NB4 (cell line): ENCODE measurements at regions not wholly inside any gene's neighbourhood (a gene's known extent, or its start where the extent isn't known, plus 50 kb on each side); places are given as distances from the start of the nearest gene placed in this dataset.

Source experiments
- CTCF ChIP-seq: IDR thresholded peaks from one replicate; pipeline ENCODE4 v1.5.1; 2012; ENCODE audit warnings: low read depth, low read length
- MYC ChIP-seq: IDR thresholded peaks from 2 replicates; pipeline ENCODE4 v1.6.1; 2011; ENCODE audit warnings: low read depth, low read length

DNA sequence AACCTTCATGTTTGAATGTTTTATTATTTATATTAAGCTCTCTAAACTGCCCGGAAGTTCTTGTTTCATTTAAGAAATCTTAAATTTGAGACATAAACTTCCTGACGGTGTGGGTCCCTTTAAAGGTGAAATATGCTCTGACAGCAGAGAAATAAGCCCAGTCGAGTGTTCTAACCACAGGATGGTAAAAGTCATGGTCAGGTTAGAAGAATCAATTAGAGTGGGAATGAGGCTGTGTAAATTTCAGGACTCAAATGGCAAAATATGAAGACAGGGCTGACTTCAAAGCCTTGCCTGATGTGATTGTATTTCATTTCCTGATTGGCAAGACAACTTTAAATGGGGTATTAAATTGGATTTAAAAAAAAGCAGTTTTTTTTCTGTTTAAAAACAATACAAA, 432.9 kb upstream of the BRINP1 start:
- TF ChIP-seq CTCF (no peak), MYC (no peak)
